HL-60 (cell line): ENCODE measurements at regions not wholly inside any gene's neighbourhood (a gene's known extent, or its start where the extent isn't known, plus 50 kb on each side); places are given as distances from the start of the nearest gene placed in this dataset.

Experiments used
- GABPA ChIP-seq: IDR thresholded peaks from 2 replicates; pipeline ENCODE4 v1.6.1; 2012; ENCODE audit warnings: low read depth
- POLR2AphosphoS5 ChIP-seq: IDR thresholded peaks from 2 replicates; pipeline ENCODE4 v1.6.1; 2012; ENCODE audit warnings: low read depth
- TF ChIP-seq, protein P1 (sequence below): IDR thresholded peaks from one replicate; pipeline ENCODE4 v1.5.1; 2011; ENCODE audit warnings: low read length, control low read depth, inconsistent platforms; ENCODE audit not compliant: insufficient read depth

GRCh38 chr7:16945372-16945771 lies 63.6 kb upstream of the AGR3 start:
- TF ChIP-seq, protein P1, sequence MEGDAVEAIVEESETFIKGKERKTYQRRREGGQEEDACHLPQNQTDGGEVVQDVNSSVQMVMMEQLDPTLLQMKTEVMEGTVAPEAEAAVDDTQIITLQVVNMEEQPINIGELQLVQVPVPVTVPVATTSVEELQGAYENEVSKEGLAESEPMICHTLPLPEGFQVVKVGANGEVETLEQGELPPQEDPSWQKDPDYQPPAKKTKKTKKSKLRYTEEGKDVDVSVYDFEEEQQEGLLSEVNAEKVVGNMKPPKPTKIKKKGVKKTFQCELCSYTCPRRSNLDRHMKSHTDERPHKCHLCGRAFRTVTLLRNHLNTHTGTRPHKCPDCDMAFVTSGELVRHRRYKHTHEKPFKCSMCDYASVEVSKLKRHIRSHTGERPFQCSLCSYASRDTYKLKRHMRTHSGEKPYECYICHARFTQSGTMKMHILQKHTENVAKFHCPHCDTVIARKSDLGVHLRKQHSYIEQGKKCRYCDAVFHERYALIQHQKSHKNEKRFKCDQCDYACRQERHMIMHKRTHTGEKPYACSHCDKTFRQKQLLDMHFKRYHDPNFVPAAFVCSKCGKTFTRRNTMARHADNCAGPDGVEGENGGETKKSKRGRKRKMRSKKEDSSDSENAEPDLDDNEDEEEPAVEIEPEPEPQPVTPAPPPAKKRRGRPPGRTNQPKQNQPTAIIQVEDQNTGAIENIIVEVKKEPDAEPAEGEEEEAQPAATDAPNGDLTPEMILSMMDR, result no peak
- TF ChIP-seq POLR2AphosphoS5 (no peak), GABPA (no peak)
